RWPE1 (cell line): ENCODE measurements at regions not wholly inside any gene's neighbourhood (a gene's known extent, or its start where the extent isn't known, plus 50 kb on each side); places are given as distances from the start of the nearest gene placed in this dataset.

ENCODE experiments used
- CTCF ChIA-PET: fragments of 350-600 bp; sonication (Branson Sonifier 250); formaldehyde crosslinking; extraction: SDS; loops from one replicate; lab custom pipeline; 2021; lab: Yijun Ruan, JAX
- POLR2A ChIA-PET: fragments of 400-600 bp; formaldehyde crosslinking; extraction: SDS; loops from one replicate; lab custom pipeline; 2020; ENCODE audit warnings: antibody characterized with exemption; ENCODE audit not compliant: low non-redundant PET; lab: Yijun Ruan, JAX
- DNase-seq: peaks from one replicate; pipeline ENCODE4 v3.0.0; 2012; ENCODE audit warnings: low spot score
- H3K27ac ChIP-seq: fragments of 450-650 bp; 2 replicates; pipeline ENCODE4 v1.5.1; 2017
- CTCF ChIP-seq: fragments of 450-650 bp; conservative IDR thresholded peaks from 2 replicates; pipeline ENCODE4 v1.5.1; 2017; ENCODE audit warnings: low read depth, mild to moderate bottlenecking

- H3K27ac ChIP-seq = no peak overlapping the region
- CTCF ChIA-PET = no interaction called here
- TF ChIP-seq CTCF = no peak
- no peak for DNase-seq
- POLR2A ChIA-PET = no interaction called here
These were observed 55.6 kb upstream of the ARID5B start for GRCh38 chr10:61845950-61846268.

DNA sequence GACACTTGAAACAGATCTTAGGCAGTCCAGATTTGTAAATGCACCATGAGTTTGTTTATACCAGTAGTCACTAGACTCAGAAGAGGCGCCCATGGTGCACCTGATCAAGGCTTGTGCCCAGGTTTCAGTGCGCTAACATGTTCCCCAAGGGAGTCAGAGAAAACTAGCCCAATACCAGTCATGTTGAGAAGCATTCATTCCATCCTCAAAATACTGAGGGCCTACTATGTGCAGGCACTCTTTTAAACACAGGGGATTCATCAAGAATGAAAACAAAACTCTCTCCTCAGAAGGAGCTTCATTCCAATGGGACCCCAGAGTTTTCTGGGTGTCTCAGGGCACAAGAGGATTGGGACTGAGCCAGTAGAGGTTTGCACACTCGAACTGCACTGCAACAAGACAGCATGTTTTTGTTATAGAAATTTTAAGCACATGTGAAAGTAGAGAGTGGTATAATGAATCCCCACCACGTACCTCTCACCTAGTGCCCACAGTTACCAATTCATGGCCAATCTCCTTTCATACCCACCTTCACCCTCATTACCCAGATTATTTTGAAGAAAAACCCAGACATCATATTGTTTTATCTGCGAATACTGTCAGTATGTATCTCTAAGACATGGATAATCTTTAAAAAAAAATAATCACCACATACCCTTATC lies 55.0 kb upstream of the ARID5B start:
- ChIA-PET POLR2A (no interaction called here), CTCF (no interaction called here)
- TF ChIP-seq CTCF = no peak
- H3K27ac ChIP-seq = no peak overlapping the region
- DNase-seq = no peak

DNA sequence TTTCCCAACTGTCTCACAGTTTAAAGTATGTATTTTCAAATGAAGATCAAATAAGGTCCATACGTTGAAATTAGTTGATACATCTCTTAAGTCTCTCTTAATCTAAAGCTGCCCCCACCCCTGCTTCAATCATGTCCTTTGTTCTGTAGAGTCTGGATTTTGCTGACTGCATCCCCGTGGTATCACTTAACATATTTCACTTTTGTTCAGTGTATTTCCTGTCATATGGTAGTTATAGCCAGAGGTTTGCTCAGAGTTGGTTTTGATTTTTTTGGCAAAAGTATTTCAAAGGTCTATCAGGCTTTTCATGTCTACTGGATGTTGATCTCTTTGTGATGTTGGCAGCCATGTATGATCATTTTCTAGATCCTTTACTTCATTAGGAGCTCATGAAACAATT lies 54.4 kb upstream of the ARID5B start:
- no peak for TF ChIP-seq CTCF
- no peak overlapping the region for H3K27ac ChIP-seq
- no peak for DNase-seq
- ChIA-PET POLR2A (no interaction called here), CTCF (no interaction called here)

GRCh38 chr10:61847640-61848039 lies 53.9 kb upstream of the ARID5B start:
- no peak for DNase-seq
- no peak for TF ChIP-seq CTCF
- ChIA-PET POLR2A (no interaction called here), CTCF (interaction anchor here (1.2 kb wide), 1 partner anchor 10 kb away, joined by 3 read pairs; no protein-coding TSS in a partner anchor)
- H3K27ac ChIP-seq = no peak overlapping the region

- H3K27ac ChIP-seq = no peak overlapping the region
- ChIA-PET POLR2A (no interaction called here), CTCF (no interaction called here)
- no peak for TF ChIP-seq CTCF
- DNase-seq = no peak
These were observed 51.1 kb upstream of the ARID5B start for GRCh38 chr10:61850376-61850775.
